ENCODE measurements at regions not wholly inside any gene's neighbourhood (a gene's known extent, or its start where the extent isn't known, plus 50 kb on each side); places are given as distances from the start of the nearest gene placed in this dataset.

DNA sequence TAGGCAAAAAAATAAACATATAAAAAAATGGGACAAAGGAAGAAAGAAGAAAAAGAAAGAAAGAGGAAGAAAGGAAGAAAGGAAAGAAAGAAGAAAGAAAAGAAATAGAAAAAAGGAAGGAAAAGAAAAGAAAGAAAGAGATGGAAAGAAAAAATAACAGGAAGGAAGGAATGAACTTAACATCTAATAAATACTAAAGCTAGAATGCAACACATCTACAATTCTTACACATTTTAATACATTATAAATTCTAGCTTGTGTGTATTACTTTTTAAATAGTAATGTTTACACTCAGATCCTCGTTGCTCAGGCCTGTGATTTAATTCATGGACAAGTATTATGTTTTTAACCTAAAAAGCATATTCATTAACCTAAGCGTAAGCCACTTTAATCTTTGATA is 703.0 kb upstream of the KIF2B start:
- TF ChIP-seq, protein P1, sequence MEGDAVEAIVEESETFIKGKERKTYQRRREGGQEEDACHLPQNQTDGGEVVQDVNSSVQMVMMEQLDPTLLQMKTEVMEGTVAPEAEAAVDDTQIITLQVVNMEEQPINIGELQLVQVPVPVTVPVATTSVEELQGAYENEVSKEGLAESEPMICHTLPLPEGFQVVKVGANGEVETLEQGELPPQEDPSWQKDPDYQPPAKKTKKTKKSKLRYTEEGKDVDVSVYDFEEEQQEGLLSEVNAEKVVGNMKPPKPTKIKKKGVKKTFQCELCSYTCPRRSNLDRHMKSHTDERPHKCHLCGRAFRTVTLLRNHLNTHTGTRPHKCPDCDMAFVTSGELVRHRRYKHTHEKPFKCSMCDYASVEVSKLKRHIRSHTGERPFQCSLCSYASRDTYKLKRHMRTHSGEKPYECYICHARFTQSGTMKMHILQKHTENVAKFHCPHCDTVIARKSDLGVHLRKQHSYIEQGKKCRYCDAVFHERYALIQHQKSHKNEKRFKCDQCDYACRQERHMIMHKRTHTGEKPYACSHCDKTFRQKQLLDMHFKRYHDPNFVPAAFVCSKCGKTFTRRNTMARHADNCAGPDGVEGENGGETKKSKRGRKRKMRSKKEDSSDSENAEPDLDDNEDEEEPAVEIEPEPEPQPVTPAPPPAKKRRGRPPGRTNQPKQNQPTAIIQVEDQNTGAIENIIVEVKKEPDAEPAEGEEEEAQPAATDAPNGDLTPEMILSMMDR (IDR thresholded peaks at IDR 0.05): no peak
- TF ChIP-seq POLR2A (IDR thresholded peaks at IDR 0.05): no peak

Data from thyroid gland (tissue), 4 donors.